Peyer's patch (tissue), 4 donors: ENCODE measurements at regions not wholly inside any gene's neighbourhood (a gene's known extent, or its start where the extent isn't known, plus 50 kb on each side); places are given as distances from the start of the nearest gene placed in this dataset.

ENCODE experiments used
- POLR2A ChIP-seq, 2 donors: fragments of 450-650 bp; IDR thresholded peaks; one replicate each; pipeline ENCODE4 v1.5.1; 2017; ENCODE audit warnings: antibody characterized with exemption in 2 of 2, mild to moderate bottlenecking in 2 of 2, moderate library complexity in 2 of 2
- TF ChIP-seq, protein P1 (sequence below), 6 experiments: fragments of 450-650 bp in 4 of 6; fragments of 200-600 bp in 2 of 6; sonication (generic) in 1 of 6; IDR thresholded peaks; one replicate each; pipeline ENCODE4 v1.5.1; 2017 to 2019; ENCODE audit warnings: antibody characterized with exemption in 6 of 6, mild to moderate bottlenecking in 3 of 6, moderate library complexity in 1 of 6

- TF ChIP-seq, protein P1, sequence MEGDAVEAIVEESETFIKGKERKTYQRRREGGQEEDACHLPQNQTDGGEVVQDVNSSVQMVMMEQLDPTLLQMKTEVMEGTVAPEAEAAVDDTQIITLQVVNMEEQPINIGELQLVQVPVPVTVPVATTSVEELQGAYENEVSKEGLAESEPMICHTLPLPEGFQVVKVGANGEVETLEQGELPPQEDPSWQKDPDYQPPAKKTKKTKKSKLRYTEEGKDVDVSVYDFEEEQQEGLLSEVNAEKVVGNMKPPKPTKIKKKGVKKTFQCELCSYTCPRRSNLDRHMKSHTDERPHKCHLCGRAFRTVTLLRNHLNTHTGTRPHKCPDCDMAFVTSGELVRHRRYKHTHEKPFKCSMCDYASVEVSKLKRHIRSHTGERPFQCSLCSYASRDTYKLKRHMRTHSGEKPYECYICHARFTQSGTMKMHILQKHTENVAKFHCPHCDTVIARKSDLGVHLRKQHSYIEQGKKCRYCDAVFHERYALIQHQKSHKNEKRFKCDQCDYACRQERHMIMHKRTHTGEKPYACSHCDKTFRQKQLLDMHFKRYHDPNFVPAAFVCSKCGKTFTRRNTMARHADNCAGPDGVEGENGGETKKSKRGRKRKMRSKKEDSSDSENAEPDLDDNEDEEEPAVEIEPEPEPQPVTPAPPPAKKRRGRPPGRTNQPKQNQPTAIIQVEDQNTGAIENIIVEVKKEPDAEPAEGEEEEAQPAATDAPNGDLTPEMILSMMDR (IDR thresholded peaks at IDR 0.05), result no peak
- TF ChIP-seq POLR2A (IDR thresholded peaks at IDR 0.05), result no peak
Observed at GRCh38 chr3:44048196-44048924, 193.3 kb upstream of the TOPAZ1 start.
